Esophagus mucosa (tissue), 1 donor: ENCODE measurements at regions not wholly inside any gene's neighbourhood (a gene's known extent, or its start where the extent isn't known, plus 50 kb on each side); places are given as distances from the start of the nearest gene placed in this dataset.

Experiments used
- ATAC-seq: fragments of 200-7000 bp; cut with Tn5 transposase; one replicate; pipeline ENCODE4 v1.9.1; 2020
- donor health status: DM: yes; HTN: yes; CAD: no.

DNA sequence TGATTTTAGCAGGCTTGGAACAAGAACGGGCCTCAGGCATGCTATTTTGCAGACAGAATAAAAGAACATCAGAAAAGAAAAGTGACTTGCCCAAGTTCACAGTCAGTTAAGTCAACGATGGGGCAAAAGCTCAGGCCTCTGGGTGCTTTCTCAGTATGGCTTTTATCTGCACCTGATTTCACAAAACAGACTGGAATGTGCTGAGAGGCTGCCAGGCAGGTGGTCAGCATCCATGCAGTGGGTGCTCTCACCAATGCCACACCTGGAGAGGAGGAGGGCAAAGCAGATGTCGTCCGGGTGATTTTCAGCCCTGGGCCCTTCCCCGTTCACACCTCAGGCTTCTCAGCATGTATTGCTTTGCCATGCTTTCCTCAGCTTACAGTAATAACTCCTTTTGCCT is 854.6 kb downstream of the RNF144A start:
- ATAC-seq = no peak

DNA sequence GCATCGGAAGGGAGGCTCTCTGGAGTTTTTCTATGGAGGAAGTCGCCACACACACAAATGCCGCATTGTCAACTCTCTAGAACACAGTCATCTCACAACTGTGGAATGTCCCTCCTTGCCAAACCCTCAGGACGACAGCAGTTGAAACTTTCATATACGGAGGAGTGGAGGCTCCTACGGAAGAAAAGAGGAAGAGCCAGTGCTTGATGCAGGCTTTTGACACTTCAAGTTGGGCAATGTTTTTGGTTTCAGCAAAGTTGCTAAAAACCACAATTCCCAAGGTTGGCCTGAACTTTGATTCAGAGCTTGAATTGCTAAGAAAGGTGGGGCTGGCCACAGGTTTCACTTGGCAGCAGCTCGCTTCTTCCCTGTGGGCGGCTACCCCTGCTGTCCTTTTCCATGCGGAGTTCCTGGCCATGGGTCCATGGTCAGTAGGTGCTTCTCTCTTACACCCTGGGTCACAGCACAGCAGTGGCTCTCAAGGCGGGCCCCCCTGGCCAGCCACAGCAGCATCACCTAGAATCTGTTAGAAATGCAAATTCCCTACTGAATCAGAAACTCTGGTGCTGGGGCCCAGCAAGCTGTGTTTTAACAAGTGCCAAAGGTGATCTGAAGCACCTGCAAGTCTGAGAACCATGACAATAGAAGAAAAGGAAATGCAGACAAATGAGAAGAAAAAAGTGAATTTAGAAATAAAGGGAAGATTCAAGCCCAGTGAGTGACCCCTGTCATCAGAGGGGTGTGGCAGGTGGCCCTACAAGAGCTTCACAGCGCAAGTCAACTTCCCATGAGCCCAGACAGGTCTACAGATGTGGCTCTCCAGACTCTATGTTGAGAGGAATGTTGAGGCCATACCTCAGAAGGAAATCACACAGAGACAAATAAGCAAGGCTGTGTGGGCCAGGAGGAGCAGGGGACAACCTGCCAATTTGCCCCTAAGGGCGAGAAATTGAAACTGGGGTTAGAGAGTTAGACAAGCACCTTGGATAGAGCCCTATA is 856.4 kb downstream of the RNF144A start:
- peak; percentile 70 for ATAC-seq

DNA sequence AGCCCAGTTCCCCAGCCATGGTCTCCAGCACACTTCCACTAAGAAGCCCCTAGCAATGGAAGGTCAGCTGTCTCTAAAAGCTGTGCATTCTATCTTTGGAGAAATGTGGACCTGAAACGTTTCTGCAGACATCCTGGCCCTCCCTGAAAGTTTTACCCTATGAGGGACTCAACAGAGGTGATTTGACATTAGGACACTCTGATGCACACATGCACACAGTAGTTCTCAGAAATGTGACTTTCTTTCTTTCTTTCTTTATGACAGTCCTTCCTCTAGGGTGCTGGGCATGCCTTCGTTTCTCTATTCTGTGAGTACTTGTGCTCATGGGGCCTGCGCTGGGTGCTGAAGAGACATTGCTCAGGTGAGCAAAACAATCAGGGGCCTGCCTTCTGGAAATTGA is 857.3 kb downstream of the RNF144A start:
- no peak for ATAC-seq

DNA sequence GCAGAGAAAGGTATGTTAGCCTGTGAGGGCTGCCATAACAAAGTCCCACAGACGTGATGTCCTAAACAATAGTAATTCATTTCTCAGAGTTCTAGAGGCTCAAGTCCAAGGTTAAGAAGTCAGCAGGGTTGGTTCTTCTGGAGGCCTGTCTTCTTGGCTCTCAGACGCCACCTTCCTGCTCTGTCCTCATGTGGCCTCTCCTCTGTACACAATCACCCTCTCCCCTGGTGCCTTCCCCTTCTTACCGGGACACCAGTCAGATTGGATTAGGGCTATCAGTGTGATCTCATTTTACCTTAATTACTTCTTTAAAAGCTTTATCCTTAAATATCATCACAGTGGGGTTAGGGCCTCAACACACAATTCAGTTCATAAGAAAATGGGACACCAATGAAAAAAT is 860.5 kb downstream of the RNF144A start:
- no peak for ATAC-seq

DNA sequence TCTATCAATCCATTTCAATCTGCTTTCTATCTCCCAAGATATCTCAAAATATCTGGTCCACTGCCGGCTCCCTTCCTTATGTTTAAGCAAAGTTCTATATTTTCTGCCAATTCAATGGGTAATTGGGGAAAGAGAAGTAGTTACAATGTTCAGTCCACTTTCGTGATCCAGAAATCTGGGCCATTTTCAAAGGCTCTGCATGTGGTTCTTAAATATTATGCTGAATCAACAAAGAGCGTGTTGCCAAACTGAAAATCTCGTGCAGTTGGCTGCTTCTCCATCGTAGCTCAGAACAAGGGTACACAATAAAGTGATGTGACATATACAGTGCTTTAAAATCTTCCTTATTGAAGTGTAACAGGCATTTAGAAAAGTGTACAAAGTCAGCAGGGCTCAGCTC is 863.1 kb downstream of the RNF144A start:
- no peak for ATAC-seq

DNA sequence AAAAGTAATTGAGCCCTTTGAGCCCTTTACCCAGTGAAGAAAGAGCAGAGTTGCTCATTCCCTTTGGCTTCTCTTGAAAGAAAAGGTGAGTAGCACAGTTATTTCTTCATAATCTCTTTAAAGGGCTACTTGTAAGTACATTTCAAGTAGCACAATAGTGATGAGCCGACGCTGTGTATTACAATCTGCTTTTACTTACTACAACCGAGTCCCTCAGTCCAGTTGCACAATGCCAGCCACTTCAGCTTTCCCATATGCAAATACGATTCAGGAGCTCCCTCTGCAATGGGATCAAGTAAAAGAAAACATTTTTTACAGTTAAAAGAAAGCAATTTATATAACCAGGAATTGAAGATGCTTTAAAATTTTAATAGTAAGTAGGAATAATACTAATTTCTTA is 868.5 kb downstream of the RNF144A start:
- ATAC-seq = no peak

DNA sequence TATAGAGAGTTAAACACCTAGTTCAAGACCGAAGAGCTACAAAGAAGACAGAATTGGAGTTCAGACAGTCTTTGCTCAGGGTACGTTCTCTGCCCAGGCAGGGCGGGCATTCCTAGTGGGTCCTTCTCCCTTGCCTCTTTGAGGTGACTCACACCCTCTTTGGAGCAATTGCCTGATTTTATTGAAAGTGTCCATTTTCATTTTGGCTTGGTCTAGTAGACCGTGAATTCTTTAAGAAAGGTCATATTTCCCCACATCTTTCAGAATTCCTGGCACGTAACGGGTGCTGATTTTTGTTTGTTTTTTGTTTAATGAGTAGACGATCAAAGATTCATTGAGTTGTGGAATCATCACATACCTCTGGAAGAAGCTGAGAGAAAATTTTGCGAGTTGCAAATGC is 871.5 kb downstream of the RNF144A start:
- no peak for ATAC-seq

DNA sequence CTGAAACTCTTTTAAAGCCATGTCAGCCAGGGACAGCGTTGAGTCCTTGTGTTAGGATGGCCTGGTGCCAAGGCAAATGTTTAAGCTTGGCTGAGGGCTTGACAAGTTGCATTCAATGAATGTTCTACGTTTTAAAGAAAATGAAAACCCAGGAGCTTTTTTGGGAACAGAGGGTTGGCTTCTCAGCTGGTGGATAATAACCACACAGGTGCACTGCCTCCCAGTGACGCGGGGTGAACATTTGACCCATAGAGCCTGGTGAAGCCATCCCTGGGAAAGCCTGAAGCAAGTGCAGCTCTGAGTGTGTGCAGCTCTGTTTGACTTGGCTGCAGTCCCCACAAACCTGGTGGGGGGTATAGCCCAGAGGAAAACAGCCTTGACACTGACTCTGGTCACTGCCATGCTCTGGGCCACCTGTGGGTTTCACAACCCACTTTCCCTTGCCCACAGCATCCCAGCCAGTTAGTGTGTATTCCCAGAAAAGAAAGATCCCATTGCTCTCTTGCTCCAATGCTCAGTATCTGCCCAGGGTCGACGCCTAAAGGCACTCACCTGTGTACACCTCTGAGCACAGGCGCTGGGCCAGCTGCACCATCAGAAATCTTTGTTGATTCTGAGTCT is 874.9 kb downstream of the RNF144A start:
- peak; percentile 19 for ATAC-seq

DNA sequence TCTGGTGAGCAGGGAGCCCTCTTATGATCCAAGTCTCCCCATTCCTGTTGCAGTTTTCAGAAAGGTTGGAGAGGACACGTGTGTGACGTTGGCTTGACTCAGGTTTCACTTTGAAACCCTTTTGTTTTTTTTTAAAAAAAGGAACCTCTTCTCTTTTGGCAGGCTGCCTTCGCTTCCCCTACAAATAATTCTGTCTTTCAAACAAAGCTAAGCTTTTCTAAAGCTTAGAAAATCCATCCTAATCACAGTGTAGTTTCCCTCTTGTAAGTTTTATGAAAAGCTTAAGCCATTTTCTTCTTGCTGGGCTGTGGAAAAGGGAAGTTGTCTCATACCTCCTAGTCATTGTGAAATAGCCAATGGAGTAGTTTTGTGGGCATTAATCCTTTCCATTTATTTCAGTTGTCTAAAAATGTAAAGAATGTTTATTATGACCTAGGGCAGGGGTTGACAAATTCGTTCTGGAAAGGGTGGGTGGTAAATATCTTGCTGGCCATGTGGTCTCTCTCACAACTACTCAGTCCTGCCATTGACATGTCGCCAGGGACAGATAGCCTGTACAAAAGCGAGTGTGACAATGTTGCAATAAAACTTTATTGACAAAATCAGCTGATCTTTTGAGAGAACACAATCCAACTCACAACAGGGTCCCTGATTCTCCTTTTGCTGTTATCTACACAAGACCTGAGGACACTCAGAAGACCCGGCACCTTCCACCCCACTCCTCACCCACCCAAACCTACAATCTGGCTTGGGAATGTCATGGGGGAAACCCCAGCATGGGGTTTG is 878.8 kb downstream of the RNF144A start:
- peak; percentile 85 for ATAC-seq

DNA sequence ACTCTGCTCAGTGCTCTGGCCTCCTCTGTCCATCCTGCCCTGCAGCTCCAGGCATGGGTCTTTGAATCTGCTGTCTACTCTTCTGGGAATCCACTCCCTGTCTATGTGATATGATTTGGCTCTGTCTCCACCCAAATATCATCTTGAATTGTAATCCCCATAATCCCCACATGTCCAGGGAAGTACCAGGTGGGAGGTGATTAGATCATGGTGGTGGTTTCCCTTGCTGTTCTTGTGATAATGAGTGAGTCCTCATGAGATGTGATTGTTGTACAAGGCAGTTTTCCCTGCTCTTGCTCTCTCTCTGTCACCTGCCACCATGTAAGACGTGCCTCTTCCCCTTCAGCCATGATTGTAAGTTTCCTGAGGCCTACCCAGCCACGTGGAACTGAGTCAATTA is 881.8 kb upstream of the ID2 start:
- ATAC-seq = no peak

DNA sequence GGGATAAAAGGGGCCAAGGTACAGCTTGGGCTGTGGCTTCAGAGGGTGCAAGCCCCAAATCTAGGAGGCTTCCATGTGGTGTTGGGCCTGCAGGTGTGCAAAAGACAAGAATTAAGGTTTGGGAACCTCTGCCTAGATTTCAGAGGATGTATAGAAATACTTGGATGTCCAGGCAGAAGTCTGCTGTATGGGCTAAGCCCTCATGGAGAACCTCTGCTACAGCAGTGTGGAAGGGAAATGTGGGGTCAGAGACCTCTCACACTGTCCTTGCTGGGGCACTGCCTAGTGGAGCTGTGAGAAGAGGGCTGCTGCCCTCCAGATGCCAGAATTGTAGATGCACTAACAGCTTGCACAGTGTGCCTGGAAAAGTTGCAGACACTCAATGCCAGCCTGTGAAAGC is 880.6 kb upstream of the ID2 start:
- ATAC-seq = no peak

DNA sequence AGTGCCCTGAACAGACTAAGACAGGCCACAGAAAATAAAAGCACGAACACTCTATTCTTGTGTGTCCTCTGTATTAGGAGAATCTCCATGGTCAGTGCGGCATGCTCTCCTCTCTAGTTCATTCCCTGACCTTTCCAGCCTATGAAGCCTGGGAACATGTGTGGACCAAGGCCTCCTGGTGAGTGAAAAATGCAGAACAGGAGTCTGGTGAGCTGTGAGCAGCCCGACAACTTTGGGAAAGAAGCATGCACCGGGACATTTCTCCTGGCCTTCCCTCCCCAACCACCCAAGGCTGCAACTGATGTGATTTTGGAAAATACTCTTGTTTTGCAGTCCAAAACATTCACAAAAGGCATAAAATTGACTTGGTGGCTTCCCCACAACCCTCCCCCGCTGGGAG is 878.3 kb upstream of the ID2 start:
- no peak for ATAC-seq

DNA sequence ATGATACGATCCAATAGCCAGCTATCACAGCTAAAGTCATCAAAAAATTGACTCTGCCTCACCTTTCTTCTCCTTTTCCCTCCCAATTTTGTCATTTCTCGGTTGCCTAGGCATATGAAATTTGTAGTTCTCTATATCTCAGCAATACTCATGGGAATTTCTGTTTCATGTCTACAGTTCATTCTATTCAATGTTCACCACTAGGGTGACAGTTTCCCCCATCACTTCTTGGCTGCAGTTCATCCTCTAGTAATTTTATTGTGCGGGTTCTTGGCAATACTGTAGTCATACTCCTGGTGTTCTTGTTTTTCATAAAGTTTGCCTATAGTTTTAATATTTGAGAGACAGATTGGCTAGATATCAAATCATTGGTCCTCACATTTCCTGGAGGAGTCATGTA is 872.2 kb upstream of the ID2 start:
- ATAC-seq = no peak

DNA sequence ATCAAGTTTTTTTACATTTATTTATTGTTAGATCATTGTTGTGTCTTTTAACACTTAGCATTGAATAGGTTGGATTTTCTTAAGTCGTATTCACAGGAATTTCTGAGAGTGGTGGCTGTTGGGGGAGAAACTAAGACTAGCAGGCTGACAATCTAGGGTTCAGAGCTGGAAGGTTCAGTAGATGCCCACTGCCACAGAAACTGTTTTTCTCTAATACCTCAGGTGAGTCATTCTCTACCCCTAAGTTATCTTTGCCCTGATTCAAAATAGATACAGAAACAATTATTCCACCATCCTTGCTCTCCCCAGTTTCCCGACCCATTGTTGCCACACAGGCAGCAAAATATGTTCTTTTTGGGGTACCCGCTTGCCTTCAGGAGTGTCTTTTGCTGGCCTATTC is 870.8 kb upstream of the ID2 start:
- ATAC-seq = no peak

DNA sequence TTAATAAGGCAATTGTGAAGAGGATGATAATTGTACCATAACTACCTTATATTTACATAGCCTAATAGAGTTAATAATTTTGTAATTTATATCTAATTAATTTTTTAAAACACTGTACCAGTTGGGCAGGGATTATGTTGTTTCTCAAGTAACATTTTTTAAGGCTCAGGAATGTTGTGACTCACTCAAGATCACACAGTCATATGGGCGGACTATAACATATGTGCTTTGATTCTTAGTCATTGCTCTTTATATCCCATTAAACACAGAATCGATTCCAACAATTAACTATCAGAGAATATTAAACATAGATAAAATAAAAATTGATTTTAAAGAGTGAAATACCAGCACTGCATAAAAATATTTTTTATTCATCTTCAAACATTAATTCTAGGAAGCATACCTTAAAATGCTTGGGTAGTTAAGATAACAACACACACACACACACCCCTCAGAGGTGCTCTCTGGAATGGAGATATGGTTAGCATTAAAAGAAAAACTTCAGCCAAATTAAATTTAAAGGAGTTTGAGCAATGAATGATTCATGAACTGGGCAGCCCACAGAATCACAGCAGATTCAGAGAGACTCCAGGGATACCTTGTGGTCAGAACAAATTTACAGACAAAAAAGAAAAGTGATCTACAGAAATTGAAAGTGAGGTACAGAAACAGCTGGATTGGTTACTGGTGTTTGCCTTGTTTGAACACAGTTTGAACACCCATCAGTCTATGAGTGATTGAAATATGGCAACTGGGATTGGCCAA is 869.4 kb upstream of the ID2 start:
- peak; percentile 72 for ATAC-seq

DNA sequence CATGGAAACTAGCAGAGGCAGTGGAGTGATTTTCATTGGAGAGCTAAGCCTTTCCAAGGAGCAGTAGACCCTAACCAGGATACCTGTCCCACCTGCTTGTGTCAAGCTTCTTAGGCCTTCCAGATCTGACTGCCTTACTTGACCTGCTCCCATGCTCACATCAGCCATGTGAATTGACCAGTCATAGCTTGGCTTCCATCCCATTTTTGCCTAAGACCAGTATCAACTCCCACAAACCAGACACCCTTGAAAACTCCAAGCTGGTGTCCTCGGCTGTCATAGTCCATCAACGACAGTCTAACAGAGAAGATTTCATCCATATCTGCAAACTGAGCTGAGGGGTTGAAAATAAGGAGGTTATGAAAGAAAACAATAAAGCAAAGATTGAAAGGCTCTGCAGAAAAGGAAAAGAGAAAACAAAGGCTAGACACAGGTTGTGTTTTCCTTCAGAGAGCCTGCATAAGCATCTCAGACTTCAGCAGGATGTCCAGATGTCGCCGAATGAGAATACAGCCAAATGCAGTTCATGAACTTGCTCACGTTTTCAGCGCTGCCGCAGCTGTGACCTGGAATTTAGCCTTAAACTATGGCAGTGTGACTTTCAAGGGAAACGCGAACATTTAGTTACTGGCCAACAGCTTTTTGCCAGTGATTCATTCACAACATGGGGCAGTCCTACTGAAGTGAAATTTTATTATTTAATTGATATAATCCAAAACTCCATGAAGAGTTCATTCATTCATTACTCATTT is 868.1 kb upstream of the ID2 start:
- ATAC-seq = no peak

DNA sequence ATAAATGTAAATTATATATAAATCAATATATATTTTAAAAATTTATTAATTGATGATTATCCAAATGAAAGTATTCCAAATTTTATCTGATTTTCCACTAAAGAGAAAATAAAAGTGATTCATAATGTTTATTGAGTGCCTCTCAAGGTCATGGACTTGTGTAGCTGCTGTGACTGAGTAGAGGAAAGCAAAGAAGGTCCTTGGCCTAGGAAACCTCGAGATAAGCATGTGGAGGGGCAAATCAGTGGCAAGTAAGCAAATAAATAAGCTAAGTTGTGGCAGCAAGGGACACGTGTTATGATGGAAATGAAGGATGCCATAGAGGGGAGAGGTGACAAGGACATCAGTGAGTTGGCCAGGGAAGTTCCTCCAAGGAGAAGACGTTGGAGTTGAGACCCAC is 866.1 kb upstream of the ID2 start:
- no peak for ATAC-seq

DNA sequence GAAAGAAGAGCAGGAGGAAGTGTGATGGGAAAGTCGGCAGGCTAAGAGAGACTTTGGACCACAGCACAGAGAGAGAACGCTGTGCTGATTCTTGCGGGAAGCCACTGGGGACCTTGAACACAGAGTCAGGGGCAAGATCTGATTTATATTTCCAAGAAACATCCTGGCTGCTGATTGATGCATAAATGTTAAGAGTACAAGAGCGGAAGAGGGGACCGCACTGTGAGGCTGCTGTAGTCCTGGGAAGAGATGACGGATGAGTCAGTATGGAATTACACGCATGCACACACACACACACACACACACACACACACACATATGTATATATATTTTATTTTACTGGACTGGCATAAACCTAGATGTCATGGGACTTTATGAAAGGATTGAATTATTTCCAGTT is 865.6 kb upstream of the ID2 start:
- ATAC-seq = no peak

DNA sequence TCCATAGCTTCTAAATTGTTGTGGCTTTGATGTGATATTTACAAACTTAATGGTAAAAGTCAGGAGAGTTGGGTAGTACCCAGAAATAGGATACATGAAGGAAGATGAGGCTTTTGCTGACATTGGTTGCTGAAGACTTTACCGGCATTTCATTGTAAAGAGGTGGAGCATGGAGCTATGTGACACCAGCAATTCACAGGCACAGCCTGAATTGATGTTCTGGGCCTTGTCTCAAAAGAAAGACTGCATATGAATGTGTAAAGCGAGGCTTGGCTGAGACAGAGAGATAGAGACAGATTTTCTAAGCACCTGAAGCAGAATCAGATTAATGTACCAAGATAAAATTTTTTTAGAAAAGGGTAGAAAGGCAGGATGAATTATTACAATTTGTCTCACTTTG is 864.9 kb upstream of the ID2 start:
- ATAC-seq = no peak

DNA sequence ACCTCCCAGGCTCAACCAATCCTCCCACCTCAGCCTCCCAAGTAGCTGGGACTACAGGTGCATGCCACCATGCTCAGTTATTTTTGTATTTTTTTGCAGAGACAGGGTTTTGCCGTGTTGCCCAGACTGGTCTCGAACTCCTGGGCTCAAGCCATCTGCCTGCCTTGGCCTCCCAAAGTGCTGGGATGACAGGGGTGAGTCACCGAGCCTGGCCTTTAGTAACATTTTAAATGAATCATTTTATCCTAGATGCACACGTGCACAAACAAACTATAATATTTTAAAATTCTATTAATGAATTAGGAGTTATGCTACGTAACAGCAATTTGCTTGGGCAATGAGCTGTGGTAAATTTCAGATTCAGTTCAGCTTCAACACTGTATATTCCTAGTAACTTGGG is 862.5 kb upstream of the ID2 start:
- no peak for ATAC-seq

DNA sequence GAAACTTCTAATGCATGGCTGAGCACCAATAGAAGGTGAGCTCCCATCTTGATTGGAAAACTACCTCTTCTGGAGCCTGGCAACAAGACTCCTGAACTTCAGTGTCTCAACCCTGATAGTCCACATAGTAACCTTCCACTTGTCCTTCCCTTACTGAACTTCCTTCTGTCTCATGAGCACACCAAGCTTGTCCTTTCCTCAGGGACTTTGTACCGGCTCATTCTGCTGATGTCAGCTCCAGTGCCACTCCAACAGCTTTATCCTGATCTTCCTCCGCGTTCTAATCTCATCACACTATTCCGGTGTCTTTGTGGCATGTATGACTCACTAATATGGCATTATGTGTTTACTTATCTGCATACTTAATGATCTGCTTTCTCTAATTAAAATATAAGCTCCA is 862.0 kb upstream of the ID2 start:
- no peak for ATAC-seq

DNA sequence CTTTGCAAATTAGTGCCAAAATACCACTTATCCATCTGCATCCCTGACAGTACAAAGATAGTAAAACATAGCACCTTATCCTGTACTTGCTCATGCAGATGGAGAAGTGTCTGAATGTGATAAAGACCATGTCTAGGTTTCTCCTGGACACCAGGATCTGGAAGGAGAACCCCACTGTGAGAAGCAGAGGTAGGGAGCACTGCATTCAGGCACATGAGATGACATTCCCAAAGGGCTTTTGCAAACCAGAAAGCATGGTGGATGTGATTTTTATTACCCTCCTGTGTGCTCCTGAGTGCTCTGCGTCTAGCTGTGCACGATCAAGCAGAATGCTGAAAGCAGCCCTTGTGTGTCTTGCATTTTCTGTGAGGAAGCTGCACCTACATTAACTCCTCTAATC is 857.6 kb upstream of the ID2 start:
- ATAC-seq = no peak
